ENCODE measurements at regions not wholly inside any gene's neighbourhood (a gene's known extent, or its start where the extent isn't known, plus 50 kb on each side); places are given as distances from the start of the nearest gene placed in this dataset.

- no peak overlapping the region for H2AK5ac ChIP-seq (ENCODE audit: low read depth, low read length)
- no peak overlapping the region for H2AFZ ChIP-seq (ENCODE audit: low read length)
- no peak overlapping the region for H4K5ac ChIP-seq (ENCODE audit: insufficient read length, low read depth, low read length)
- H3K4me1 ChIP-seq (replicated peaks in 1 of 4; ENCODE audit: control insufficient read depth in 3 of 4, insufficient read depth in 4 of 4, low read length in 3 of 4): no peaks in the 10 kb centered on the region; a peak in 1 of 7 replicates
- H4K8ac ChIP-seq (ENCODE audit: extremely low read depth, insufficient read depth, low read length): no peak overlapping the region
- H3K56ac ChIP-seq (replicated peaks; ENCODE audit: insufficient read length, low read depth, low read length): no peak overlapping the region
- no peak overlapping the region for H2BK12ac ChIP-seq (ENCODE audit: low read depth, low read length)
- no peak overlapping the region for H4K91ac ChIP-seq (replicated peaks; ENCODE audit: insufficient read length, low read length)
- no peak overlapping the region for H3K23ac ChIP-seq (ENCODE audit: insufficient read length)
- no peak overlapping the region for H3K27ac ChIP-seq (ENCODE audit: low read depth, low read length)
- no peaks in the 10 kb centered on the region for H3K79me2 ChIP-seq (ENCODE audit: control insufficient read depth in 1 of 2, insufficient read depth in 2 of 2, low read length in 2 of 2)
- no peaks in the 10 kb centered on the region for H3K79me1 ChIP-seq (ENCODE audit: low read depth, low read length)
- 0 out of 4 replicates have a peak, but pooled peaks cover 0 to 4% of the 10 kb centered on the region in 2 experiments for H3K9me3 ChIP-seq (ENCODE audit: insufficient read depth in 2 of 2, low read depth in 1 of 2, low read length in 1 of 2)
- H3K23me2 ChIP-seq (ENCODE audit: low read depth, low read length): no peaks in the 10 kb centered on the region
- no peak overlapping the region for H3K9ac ChIP-seq (replicated peaks in 1 of 4; ENCODE audit: extremely low read depth in 1 of 4, low read depth in 3 of 4, low read length in 3 of 4)
- H2BK20ac ChIP-seq (ENCODE audit: low read length): no peak overlapping the region
- H3K36me3 ChIP-seq (ENCODE audit: control insufficient read depth in 2 of 4, insufficient read depth in 4 of 4, low read length in 3 of 4): no peaks in the 10 kb centered on the region
- ChIA-PET POLR2A (ENCODE audit: partially characterized antibody) (no interaction called here), CTCF (ENCODE audit: partially characterized antibody) (interaction anchor here (0.9 to 1.2 kb wide), 2 partner anchors 63 to 111 kb away, joined by 3 read pairs; no protein-coding TSS in a partner anchor)
- TF ChIP-seq USF2 (IDR thresholded peaks at IDR 0.05; ENCODE audit: low read length) (no peak), HDAC6 (IDR thresholded peaks at IDR 0.05; ENCODE audit: low read depth, low read length) (no peak)
- H3K4me2 ChIP-seq (ENCODE audit: insufficient read depth in 1 of 2, low read depth in 2 of 2, low read length in 2 of 2): no peak overlapping the region
- H3K14ac ChIP-seq (ENCODE audit: insufficient read length): no peak overlapping the region
- H4K20me1 ChIP-seq (replicated peaks in 1 of 2; ENCODE audit: control insufficient read depth in 1 of 2, insufficient read depth in 2 of 2, low read length in 2 of 2): no peaks in the 10 kb centered on the region
- H2BK15ac ChIP-seq (ENCODE audit: low read length): no peak overlapping the region
- no peak overlapping the region for H3K4ac ChIP-seq (replicated peaks; ENCODE audit: insufficient read length, low read depth, low read length)
- WGBS, 2 experiments (ENCODE audit: extremely low coverage in 1 of 2, insufficient coverage in 1 of 2, insufficient read length in 1 of 2, insufficient replicate concordance in 2 of 2, low coverage in 1 of 2, low lambda C conversion rate in 2 of 2, missing lambda C conversion rate in 1 of 2): 87% methylated on average over 2 of the region's 2 CpGs; no CpG with 5 or more reads in 1 of the 2 experiments
- no peak for DNase-seq (ENCODE audit: low read depth in 1 of 2, low spot score in 2 of 2)
- H3K27me3 ChIP-seq (replicated peaks in 1 of 4; ENCODE audit: control insufficient read depth in 3 of 4, extremely low read depth in 1 of 4, insufficient read depth in 3 of 4, low read length in 3 of 4): peaks cover 0 to 8% (median 5%) of the 10 kb centered on the region in 4 experiments; a peak in 3 of 7 replicates
- H2BK5ac ChIP-seq (ENCODE audit: low read depth, low read length): no peak overlapping the region
- H3K4me3 ChIP-seq (ENCODE audit: extremely low read depth in 1 of 4, insufficient read depth in 2 of 4, low read depth in 3 of 4, low read length in 4 of 4): no peak overlapping the region
- H3K18ac ChIP-seq (ENCODE audit: extremely low read depth, low read length): no peak overlapping the region
- H2BK120ac ChIP-seq (replicated peaks; ENCODE audit: low read depth, low read length): no peak overlapping the region
- no peak for FAIRE-seq
These were observed 103.4 kb upstream of the SERTAD2 start for GRCh38 chr2:64757126-64757525.

All from H1 (cell line).